K562 (cell line): ENCODE measurements at regions not wholly inside any gene's neighbourhood (a gene's known extent, or its start where the extent isn't known, plus 50 kb on each side); places are given as distances from the start of the nearest gene placed in this dataset.

Source experiments
- PHB ChIP-seq: fragments of 250-450 bp; sonication (Bioruptor Pico); IDR thresholded peaks from 2 replicates; pipeline ENCODE4 v1.5.0; 2021
- PPARD ChIP-seq: fragments of 250-450 bp; sonication (Bioruptor Pico); IDR thresholded peaks from 2 replicates; pipeline ENCODE4 v1.8.0; 2022; ENCODE audit warnings: inconsistent platforms, mild to moderate bottlenecking, moderate library complexity
- TEAD4 ChIP-seq, 2 experiments: sonication (generic) in 1 of 2; formaldehyde crosslinking in 1 of 2; IDR thresholded peaks; 2 replicates each; pipeline versions ENCODE4 v1.6.1 to v1.8.0; 2012 to 2022; ENCODE audit warnings: borderline replicate concordance in 1 of 2, inconsistent platforms in 1 of 2, low read length in 1 of 2, mild to moderate bottlenecking in 1 of 2, missing genetic modification reagents in 1 of 2
- ZBTB40 ChIP-seq, 2 experiments: fragments of 450-650 bp in 1 of 2; sonication (generic) in 1 of 2; formaldehyde crosslinking in 1 of 2; IDR thresholded peaks; 2 replicates each; pipeline versions ENCODE4 v1.7.1 to v1.9.0; 2016 to 2022; ENCODE audit warnings: inconsistent platforms in 1 of 2, mild to moderate bottlenecking in 1 of 2, missing genetic modification reagents in 1 of 2
- ZNF507 ChIP-seq: conservative IDR thresholded peaks from 2 replicates; pipeline ENCODE4 v1.6.1; 2017; ENCODE audit warnings: missing genetic modification characterization, missing compliant biosample characterization

DNA sequence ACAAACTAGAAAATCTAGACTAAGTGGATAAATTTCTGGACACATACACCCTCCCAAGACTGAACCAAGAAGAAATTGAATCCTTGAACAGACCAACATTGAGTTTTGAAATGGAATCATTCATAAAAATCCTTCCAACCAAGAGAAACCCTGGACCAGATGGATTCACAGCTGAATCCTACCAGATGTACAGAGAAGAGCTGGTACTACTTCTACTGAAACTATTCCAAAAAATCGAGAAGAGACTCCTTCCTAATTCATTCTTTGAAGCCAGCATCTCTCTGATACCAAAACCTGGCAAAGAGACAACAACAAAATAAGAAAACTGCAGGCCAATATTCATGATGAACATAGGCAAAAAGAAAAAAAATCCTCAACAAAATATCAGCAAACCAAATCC lies 227.4 kb downstream of the RPAP3 start (continued):
- no peak for TF ChIP-seq ZBTB40 (IDR thresholded peaks at IDR 0.05)
- no peak for TF ChIP-seq ZBTB40 (CRISPR knock-in tag; IDR thresholded peaks at IDR 0.05)
- TF ChIP-seq PHB (CRISPR knock-in tag), result no peak
- no peak for TF ChIP-seq PPARD (CRISPR knock-in tag)
- no peak for TF ChIP-seq ZNF507
- TF ChIP-seq TEAD4 (IDR thresholded peaks at IDR 0.05; ENCODE audit: low read length), result no peak
- TF ChIP-seq TEAD4 (CRISPR knock-in tag; IDR thresholded peaks at IDR 0.05; ENCODE audit: borderline replicate concordance), result no peak
